GM13977 (cell line): ENCODE measurements at regions not wholly inside any gene's neighbourhood (a gene's known extent, or its start where the extent isn't known, plus 50 kb on each side); places are given as distances from the start of the nearest gene placed in this dataset.

ENCODE experiments used
- DNase-seq: peaks from one replicate; pipeline ENCODE4 v3.0.0; 2012; ENCODE audit warnings: low spot score
- in situ Hi-C: fragments of 300-500 bp; cut with MboI; formaldehyde crosslinking; loops from one replicate; pipeline ENCODE4 v1.12.0; 2022; ENCODE audit warnings: low sequenced_read_pairs, low pct_unique_long_range_greater_than_20kb, mixed read lengths, inconsistent platforms; ENCODE audit not compliant: unreplicated experiment
- TF ChIP-seq, protein P1 (sequence below): IDR thresholded peaks from 2 replicates; pipeline ENCODE4 v1.5.1; 2012; ENCODE audit warnings: mild to moderate bottlenecking, control low read depth; ENCODE audit not compliant: insufficient read depth; ENCODE audit errors: extremely low read depth, missing control alignments

GRCh38 chr9:95733741-95734666, 141.5 kb upstream of the ERCC6L2 start:
- TF ChIP-seq, protein P1, sequence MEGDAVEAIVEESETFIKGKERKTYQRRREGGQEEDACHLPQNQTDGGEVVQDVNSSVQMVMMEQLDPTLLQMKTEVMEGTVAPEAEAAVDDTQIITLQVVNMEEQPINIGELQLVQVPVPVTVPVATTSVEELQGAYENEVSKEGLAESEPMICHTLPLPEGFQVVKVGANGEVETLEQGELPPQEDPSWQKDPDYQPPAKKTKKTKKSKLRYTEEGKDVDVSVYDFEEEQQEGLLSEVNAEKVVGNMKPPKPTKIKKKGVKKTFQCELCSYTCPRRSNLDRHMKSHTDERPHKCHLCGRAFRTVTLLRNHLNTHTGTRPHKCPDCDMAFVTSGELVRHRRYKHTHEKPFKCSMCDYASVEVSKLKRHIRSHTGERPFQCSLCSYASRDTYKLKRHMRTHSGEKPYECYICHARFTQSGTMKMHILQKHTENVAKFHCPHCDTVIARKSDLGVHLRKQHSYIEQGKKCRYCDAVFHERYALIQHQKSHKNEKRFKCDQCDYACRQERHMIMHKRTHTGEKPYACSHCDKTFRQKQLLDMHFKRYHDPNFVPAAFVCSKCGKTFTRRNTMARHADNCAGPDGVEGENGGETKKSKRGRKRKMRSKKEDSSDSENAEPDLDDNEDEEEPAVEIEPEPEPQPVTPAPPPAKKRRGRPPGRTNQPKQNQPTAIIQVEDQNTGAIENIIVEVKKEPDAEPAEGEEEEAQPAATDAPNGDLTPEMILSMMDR = no peak
- in situ Hi-C loops = no loop called here
- no peak for DNase-seq

DNA sequence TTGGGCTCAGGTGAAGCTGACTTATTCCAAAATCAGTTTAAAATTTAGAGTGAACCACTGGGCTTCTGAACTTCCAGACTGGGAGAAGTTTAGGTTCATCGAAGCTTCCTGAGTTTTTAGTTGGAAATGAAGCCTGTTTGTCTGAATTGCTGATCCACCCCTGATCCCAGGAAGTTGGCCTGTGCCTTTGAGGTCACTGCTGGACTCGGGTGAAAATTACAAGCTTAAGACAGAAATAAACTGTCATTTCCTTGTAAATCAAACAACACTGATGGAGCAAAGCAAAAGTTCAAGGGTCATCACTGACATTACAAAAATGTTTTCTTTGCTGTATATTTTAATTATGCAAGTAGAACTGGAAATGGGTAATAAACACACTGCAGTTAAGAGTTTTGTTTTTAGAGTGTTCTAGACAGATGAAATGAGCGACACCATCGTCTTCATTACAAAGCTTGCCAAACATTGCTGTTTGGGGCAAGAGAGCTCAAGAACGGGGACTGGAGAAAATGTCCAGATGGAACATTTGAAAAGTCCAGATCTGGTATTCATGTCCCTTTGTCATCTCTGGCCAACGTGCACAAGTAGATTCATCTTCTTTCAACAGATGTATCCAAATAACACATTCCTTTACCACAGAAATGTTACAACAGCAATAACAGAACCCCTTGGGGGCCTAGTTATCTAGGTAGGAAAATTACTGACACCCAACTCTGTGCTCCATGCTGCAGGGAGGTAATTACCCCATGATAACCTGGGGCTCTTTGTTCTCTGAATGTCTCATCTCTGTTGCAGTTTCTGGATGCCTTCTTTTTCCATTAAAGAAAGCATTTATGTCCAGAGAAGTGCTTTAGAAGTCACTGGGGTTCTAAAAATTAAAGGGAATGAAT, 142.4 kb upstream of the ERCC6L2 start:
- DNase-seq = no peak
- TF ChIP-seq, protein P1 = no peak
- in situ Hi-C loops = no loop called here

DNA sequence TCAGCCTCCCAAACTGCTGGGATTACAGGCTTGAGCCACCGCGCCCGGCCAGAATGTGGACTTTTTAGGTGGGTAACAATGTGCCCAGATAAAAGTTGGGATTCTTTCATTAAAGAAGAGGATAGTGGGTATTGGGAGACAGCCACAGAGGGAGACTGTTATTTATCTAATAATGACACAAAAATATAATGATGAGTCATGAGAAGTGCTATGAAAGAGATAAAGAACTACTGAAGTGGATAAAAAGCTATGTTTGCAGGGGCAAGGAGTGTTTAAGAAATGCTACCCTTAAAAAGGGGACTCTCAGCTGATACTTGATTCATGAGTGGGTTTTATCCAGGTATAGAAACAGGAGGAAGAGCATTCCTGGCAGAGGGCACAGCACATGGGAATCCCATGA, 143.6 kb upstream of the ERCC6L2 start:
- no peak for DNase-seq
- in situ Hi-C loops = no loop called here
- TF ChIP-seq, protein P1 = no peak

GRCh38 chr9:95729669-95730368, 145.7 kb upstream of the ERCC6L2 start:
- in situ Hi-C loops = no loop called here
- no peak for DNase-seq

DNA sequence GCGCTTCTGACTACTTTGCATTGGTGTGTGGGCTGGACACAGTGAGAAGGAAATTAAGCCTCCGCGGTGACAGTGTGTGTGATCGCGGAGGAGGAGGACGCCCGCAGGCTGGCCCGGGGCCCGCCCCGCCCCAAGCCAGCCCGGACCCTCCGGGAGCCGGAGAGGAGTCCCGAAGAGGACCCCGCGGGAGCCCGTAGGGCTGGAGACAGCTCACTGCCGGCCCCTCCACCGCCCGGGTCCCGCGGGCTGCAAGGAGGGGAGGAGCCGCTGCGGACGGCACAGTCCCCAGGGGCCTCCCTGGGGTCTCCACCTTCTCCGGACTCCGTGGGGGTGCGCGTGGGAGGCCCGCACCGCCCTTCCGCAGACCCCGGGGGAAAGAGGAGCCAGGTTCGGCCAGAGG, 146.4 kb upstream of the ERCC6L2 start:
- no peak for DNase-seq
- in situ Hi-C loops = no loop called here

More at GRCh38 chr9:95729669-95730368, 145.7 kb upstream of the ERCC6L2 start:
- TF ChIP-seq, protein P1 = no peak

More for the DNA sequence above, 146.4 kb upstream of the ERCC6L2 start:
- TF ChIP-seq, protein P1 = no peak
